ENCODE measurements at regions not wholly inside any gene's neighbourhood (a gene's known extent, or its start where the extent isn't known, plus 50 kb on each side); places are given as distances from the start of the nearest gene placed in this dataset.

DNA sequence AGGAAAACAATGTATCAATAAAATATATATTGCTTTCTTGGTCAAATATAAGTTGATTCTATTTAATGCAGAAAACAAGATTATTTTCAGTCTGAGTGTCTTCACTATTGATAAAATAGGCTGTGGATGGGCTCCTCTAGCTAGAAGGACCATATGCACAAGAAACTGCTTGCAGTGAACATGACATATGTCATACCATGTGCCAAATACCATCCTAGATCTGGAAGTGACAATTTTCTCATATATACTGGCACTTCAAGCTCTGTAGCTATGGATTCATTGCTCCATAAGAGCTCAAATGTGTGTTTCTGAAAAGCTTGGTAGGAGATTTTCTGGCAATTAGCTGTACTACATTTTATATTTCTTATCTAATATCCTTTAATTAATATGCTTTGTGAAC is 95.6 kb upstream of the CDH6 start:
- DNase-seq: no peak

DNA sequence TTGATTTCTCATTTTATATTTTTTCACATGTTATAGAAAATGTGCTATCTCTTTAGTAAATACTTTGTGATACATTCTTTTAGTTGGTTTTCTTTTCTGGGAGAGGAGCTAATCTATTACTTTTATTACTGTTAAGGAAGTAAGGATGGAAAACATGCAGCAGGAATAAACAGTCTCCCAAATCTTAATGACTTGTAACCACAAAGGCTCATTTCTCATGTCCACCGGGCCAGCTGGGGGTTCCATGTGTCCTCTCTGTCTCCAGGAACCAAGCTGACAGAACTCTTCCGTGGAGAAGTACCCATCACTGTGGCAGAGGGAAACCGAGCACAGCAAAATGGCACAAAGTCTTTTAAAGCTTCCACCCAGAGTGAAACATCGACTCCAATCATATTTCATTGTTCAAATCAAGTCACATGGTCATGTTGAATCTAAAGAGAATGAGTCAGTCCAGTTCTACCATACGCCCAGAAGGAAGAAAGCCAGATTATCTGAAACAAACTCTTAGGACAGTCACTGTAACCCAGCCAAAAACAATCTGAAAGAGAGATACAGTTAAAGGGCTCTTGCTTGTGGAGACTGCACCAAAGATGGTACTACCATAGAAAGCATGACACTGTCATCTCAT is 97.1 kb upstream of the CDH6 start:
- no peak for DNase-seq

DNA sequence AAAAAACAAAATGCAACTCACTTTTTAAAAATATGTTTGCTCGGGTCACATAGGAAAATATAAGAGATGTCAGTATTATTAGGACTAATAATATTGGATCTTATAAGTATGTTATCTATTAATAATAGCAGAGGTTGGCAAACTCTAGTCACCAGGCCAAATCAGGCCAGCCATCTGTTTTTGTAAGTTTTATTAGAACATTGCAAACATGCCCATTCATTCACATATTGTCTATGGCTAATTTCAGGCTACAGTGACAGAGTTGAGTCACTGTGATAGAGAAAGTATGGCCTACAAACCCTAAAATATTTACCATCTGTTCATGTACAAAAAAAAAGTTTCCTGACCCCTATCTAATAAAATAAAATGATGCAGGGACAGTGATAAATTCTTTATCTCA is 97.7 kb upstream of the CDH6 start:
- no peak for DNase-seq

DNA sequence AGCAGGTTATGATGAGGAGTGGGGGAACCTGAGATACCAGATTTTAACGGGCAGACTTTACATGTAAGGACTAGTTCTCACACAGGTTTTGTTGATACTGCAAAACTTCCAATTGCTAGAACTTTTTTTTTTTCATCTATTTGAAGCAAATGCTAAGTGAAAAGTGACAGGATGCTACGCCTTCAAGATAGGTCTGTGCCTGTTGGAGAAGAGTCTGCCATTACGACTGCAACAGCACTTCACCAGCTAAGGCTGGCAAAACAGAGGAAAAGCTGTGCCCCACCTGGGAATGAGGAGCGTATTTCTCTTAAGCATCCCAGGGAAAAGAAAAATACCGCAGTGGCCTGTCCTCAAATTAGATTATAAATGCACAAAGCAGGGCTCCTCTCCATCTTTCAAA is 102.0 kb upstream of the CDH6 start:
- DNase-seq: no peak

DNA sequence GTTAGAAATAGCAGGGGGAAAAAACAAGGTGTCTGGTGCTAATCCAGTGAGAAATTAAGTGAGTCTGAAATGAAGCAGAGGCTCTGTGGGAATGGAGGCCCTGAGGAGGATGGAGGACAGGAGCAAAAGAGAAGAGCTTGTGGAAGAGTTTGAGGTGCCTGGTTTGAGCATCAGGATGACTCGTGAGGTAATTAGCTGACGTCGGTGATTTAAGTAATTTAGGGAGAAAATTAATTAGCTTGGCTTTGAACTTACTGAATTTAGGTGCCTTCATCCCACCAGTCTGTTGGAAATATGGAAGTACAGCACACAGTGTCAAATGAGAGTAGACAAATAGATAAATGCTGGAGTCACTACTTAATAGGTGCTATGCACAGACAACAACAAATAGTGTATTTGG is 103.0 kb upstream of the CDH6 start:
- no peak for DNase-seq

DNA sequence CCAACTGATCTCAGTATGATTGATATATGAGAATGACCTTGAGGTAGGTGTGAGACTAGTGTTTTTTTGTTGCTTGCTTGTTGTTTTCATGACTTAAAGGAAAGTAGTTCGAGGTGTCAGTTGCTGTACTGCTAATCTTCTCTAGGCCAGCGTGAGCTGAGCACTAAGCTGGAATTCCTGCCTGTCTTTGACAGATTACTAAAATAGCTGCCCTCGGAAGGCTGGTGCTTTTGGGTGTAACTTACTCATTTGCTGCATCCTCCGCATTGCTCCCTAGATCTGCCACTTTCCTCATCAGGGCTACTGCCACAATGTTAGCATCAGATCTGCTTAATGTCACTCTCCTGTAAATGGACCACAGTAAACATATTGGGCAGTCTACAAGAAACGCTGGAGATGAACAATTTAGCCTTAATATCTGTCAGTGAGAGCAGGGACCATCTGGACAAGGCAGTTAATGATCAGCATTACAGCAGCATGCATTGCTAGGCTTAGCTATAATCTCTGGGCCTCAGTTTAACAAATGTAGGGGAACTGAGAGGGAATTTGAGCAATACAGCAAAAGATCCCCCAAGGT is 106.6 kb upstream of the CDH6 start:
- no peak for DNase-seq

DNA sequence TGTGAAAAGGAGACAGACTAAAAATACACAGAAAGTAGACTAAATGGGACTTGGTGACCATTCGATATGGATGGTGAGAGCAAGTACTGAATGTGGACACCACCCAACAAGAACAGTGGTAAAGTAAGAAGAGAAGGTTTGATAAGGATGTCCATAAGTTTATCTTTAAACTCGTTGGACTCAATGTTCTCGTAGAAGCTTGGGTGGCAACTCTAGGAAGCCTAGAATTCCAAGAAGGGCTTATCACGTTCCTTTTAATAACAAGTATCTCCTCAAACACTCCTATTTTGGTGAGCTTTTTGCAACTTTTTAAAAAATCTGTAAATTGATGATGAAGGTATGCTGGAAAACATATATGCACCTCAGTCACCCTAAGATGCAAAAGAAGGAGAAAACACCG is 108.6 kb upstream of the CDH6 start:
- no peak for DNase-seq

DNA sequence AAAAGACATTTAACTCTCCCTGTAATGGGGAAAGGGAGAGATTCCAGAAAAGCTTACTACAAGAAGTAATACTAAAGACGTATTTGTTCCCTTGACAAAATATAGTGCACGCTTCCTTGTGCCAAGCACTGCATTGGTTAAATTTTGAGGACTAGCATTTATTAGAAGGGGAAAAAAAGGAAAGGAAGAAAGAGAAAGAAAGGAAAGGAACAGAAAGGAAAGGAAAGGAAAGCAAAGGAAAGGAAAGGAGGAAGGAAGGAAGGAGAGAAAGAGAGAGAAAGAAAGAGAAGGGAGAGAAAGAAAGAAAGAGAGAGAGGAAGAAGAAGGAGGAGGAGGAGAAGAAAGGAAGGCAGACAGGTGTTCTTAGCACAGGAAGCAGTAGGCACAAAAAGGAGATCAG is 110.1 kb upstream of the CDH6 start:
- DNase-seq: no peak

DNA sequence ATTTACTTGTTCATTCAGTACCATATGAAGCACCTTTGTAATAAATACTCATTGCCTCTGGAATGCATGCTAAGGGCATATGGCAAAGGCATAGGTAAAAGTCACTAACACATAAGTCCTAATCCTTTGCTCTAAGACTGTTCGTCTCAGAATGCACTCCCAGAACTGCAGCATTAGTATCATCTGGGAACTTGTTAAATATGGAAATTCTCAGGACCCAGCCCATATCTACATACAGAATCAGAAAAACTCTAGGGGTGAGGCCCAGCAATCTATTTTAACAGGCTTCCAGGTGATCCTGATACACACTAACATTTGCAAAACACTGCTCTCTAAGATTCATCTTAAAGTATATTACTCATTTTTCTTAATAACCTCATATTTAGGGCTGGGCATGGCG is 113.8 kb upstream of the CDH6 start:
- DNase-seq: no peak

DNA sequence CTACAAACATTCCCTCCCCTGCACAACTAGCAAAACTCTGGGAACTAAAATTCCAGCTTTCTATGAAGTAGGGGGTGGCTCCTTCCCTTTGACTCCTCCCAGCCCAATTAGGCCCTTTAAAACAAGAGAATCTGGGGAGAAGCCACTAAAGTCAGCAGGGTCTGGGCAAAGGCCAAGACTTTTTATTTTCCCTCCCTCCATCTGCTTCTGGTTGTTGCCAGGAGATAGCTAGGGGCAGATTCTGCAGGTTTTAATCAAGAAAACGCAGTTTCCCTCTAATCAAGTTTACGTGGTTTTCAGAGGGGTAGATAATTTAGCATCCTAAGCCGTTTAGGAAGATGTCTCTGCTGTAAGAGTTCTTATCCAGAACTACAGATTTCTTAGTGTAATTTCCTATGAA is 114.5 kb upstream of the CDH6 start:
- no peak for DNase-seq

DNA sequence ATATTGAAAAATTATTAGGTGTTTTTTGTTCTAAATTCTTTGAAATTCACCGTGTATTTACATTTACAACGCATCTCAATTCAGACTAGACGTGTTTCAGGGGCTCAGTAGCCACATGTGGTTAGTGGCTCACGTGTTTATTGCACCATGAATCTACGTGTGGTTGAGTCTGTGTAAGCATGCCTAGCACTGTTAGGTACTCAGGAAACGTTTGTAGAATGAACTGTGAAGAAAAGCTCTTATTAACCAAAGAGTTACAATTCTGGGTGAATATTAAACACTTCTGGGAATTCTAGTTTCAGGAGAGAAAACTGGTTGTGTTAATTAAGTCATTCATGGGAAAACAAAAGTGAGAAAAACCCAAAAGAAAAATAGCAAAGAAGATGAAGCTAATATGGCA is 117.5 kb upstream of the CDH6 start:
- no peak for DNase-seq

DNA sequence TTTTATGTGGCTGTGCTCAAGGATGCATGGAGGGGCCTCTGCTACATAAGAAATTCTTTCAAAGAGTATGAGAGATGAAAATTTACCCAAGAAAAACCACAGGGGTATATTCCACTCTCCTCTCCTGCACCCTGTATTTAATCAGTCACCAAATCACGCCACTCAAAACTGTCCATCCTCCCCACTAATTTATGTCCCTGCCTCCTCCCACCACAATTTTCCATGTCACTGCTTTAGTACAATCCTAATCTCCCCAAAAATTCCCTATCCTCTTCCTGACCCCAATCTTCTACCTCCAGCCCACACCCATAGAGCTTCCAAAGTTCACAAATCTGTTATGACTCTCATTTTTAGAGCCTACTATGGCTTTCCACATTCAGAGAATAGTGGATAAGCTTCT is 125.2 kb upstream of the CDH6 start:
- DNase-seq: no peak

DNA sequence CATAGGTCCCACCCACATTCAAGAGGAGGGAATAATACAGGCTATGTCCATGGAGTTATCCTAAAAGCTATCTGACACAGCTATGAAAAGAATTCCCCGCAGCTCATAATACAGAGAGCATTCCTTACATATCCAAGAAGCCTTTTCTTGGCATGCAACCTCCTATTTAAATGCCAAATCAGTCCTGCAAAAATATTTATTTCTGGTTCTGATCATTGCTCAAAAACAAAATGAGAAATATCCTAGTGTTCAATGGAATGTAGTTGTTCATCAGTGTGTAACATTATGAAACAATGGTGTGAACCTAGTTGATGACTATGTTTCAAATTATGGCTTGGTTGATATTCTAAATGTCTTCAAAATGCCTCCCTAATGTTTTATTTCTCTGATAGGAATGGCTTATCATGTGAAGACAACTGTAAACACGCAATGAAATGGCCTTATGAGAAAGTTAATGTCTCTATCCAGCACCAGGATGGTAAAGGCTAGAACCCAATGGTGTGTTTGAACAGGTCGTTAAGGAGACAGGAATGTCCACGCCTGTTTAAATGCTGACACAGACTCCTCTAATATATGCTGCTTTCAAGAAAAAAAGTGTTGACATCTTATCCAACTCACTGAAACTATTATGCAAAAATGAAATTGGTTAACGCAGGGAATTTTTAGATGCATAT is 126.7 kb upstream of the CDH6 start:
- no peak for DNase-seq

DNA sequence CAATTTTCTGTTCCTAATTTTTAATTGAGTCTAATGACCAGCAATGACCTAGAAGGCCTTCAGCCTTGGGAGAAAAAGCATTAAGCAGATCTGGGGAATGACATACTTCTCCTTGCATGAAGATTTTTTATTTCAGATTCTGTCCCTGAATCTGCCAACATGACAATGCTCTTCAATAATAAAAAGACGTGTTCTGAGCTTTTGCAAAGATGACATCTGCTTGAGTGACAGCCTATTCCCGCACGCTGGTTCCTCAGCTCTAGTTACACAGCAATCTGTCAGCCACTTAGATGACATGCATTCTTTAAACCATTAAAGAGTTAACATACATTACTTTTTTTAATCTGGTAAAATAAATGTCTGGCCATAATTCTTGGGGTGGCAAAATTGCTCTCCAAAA is 129.3 kb upstream of the CDH6 start:
- no peak for DNase-seq

DNA sequence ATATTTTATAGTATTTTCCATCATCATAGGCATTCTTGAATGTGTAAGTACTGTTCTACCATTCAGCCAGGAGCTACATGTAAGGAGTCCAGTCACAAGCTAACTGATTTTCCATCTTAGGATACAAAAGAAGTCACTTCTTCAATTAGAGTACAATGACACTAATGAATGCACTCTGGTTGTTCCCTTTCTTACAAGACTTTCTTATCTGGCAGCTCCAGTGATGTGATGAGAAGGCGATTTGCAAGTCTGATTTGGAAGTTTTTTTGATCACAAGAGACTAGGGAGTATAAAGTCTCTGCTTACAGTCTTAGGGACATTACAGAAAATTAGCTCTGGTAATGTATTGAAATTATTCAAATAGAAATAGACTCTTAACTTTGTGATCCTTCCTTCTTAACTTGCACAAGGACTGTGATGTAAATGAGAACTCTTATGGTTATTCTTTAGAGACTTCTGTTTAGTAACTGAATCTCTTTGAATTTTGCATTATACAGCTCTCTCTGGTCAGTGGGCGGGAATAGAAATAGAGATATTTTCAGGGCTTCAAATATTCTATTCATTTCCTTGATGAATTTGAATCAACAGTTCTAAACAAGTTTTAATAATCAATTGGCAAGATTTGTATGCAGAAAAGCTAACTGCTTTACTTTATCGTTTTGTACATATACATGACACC is 130.4 kb upstream of the CDH6 start:
- DNase-seq: no peak

DNA sequence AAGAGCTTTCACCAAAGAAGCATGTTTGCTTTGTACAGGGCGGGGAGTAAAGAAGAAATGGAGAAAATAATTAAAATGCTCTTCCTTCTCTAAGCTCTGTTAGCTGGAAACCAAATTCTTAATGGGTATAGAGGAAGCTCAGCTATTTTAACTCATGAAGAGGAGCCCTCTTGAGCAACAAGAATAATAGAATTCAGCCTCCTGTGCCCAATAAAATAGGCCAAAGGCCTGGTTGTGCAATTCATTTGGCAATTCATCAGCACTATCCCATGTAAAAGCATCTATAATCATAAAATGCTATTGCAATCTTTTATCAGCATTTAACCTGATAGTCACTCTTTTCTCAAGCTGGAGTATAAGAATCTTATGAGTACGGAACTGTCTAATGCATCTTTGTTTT is 133.6 kb upstream of the CDH6 start:
- no peak for DNase-seq

DNA sequence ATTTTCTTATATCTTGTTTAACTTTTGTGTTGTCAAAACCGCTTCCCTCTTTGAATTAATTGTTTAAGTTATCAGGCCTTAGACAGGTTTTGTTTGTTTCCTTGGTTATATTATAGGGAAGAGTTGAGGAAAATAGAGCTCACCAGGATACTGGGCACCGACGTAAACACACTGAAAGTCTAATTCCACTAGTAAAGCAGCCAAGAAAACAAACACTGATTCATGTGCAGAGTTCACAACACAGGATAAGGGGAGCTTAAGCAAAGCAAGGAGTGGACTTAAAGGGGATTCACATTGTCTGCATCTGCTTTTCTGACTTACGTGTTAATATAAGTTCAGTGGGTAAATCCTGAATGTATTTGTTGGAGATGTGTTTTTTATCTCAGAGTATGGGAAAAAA is 139.0 kb upstream of the CDH6 start:
- DNase-seq: no peak

DNA sequence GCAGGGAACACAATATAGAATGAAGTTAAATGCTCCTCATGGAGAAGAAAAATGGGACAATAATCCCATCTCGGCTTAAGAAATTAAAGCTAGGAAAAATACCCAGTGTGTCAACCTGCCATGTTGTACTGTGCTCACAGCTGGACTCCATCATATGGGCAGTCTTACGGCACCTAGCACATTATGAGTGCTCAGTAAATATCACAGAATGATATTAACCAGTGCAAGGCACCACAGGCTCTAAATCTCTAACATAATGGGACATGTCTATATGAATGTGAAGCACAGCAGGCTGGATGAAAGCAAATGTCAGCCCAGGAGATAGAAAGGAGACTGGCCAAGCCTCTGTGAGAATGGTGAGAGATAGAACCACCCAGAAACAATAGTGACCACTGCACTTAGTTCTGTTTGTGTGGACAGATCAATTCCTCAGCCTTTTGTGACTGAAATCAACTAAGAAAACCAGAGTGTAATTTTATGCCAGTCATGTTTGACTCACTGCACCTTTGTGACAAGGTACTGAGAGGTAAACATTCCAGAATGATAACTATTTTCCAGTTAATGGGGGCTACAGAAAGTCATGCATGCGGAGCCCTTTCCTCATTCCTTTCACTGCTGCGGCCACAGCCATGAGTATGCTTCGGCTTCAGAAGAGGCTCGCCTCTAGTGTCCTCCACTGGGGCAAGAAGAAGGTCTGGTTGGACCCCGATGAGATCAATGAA is 140.4 kb upstream of the CDH6 start:
- DNase-seq: no peak

DNA sequence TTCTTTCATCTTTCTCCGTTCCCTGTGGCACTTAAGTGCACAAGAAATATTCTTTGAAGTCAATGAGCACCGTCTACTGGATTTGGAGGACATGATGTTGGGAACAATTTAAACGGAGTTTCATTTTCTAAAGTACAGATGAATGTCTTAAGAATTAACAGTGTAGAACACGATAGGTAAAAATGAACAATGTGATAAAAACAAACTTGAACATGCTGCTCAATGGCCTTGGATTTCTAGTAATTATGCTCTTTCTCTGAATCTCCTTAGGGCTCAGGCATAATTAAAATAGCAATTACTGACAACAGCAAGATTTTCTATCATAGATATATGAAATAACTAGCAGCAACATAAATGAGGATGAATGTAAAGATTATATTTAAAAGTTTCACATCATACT is 142.2 kb upstream of the CDH6 start:
- DNase-seq: no peak

DNA sequence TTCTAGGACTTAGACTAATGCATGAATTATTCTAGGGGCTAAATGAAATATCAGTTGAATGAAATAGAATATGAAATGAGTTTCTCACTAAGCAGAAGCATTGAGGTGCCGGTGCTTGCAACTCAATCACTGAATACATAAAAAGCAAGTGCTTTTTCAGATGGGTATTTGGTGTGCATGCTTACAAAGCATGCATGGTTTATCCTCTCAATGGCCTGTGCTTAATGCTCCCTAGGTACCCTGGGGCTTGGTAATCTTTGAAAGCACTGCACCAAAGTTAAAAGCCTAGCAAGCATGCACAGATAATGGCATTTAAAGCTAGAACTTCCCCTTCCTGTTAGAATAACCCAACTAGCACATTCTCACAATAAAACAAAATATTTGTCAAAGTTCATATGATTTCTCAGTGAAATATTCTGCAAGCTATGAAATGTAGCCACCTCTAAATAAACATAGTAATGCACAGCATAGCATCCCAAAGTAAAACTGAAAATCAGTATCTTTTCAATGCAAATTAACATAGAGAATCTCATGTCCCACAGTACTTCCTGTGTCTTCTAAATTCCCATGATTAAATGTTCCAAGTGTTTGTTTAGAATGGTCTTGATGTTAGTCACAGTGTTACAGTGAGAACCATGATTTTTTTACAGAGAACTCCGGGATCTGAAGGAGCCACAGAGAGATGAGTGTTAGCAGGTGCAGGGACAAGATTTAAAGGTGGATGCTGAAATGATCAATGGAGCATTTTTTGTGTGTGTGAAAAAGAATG is 143.4 kb upstream of the CDH6 start:
- no peak for DNase-seq

DNA sequence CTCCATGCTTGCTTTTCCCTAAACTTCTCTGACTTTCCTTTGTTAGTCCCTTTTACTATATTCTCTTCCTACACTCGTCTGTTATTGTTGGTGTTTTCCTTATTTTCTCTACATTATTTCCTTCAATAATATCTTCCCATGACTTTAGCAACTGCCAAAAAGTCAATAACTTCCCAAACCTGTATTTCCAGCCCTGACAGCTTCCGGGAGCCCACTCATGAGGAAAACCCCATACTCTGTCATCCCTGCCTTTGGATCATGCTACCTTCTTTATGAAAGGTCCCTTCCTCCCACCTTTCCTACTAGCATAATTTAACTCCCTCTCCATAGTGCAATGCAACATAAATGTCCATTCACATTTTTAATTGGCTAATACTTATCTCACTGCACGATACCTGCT is 144.0 kb upstream of the CDH6 start:
- DNase-seq: no peak
